Esophagus muscularis mucosa (tissue), 3 donors: ENCODE measurements at regions not wholly inside any gene's neighbourhood (a gene's known extent, or its start where the extent isn't known, plus 50 kb on each side); places are given as distances from the start of the nearest gene placed in this dataset.

Experiments
- POLR2A ChIP-seq: fragments of 450-650 bp; IDR thresholded peaks from one replicate; pipeline ENCODE4 v1.6.1; 2017; ENCODE audit warnings: antibody characterized with exemption, moderate library complexity, mild to moderate bottlenecking, low read depth
- POLR2AphosphoS5 ChIP-seq, 2 donors: sonication (generic); formaldehyde crosslinking; IDR thresholded peaks; one replicate each; pipeline ENCODE4 v1.6.1; 2017; ENCODE audit warnings: antibody characterized with exemption in 2 of 2
- TF ChIP-seq, protein P1 (sequence below), 3 experiments: fragments of 200-600 bp in 2 of 3; fragments of 450-650 bp in 1 of 3; sonication (generic) in 2 of 3; IDR thresholded peaks; one replicate each; pipeline ENCODE4 v1.5.1; 2017 to 2019; ENCODE audit warnings: antibody characterized with exemption in 3 of 3, mild to moderate bottlenecking in 2 of 3, moderate library complexity in 1 of 3

DNA sequence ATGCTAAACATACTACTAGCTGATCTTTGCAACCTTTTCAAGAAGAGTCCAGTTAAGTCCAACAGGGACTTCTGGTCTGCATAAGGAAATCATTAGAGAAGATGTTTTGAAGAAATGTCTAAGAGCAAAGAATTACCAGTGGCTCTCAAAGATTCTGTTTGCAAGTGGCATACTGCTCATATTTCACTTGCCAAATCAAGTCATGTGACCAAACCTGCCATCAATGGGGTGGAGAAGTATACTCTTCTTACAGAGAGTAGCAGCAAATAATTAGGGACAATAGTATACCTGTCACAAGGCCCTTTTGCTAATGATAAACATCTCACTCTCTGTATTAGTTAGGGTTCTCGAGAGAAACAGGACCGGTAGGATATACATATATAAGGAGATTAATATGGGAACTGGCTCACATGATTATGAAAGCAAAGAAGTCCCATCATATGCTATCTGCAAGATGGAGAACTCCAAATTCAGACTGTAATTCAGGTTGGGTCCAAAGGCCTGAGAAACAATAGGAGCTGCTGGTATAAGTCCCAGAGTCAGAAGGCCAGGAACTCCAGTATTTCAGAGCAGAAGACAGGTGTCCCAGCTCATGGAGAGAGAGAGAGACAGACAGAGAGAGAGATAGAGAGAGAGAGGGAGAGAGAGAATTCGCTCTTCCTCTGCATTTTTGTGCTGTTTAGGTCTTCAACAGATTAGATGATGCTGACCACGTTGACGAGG is 111.5 kb downstream of the LCA5 start:
- TF ChIP-seq, protein P1, sequence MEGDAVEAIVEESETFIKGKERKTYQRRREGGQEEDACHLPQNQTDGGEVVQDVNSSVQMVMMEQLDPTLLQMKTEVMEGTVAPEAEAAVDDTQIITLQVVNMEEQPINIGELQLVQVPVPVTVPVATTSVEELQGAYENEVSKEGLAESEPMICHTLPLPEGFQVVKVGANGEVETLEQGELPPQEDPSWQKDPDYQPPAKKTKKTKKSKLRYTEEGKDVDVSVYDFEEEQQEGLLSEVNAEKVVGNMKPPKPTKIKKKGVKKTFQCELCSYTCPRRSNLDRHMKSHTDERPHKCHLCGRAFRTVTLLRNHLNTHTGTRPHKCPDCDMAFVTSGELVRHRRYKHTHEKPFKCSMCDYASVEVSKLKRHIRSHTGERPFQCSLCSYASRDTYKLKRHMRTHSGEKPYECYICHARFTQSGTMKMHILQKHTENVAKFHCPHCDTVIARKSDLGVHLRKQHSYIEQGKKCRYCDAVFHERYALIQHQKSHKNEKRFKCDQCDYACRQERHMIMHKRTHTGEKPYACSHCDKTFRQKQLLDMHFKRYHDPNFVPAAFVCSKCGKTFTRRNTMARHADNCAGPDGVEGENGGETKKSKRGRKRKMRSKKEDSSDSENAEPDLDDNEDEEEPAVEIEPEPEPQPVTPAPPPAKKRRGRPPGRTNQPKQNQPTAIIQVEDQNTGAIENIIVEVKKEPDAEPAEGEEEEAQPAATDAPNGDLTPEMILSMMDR (IDR thresholded peaks at IDR 0.05): no peak
- TF ChIP-seq POLR2A (no peak), POLR2AphosphoS5 (IDR thresholded peaks at IDR 0.05) (no peak)
